Daoy (cell line): ENCODE measurements at regions not wholly inside any gene's neighbourhood (a gene's known extent, or its start where the extent isn't known, plus 50 kb on each side); places are given as distances from the start of the nearest gene placed in this dataset.
A peak's percentile ranks its signal among the peaks of the same experiment; 100 is the strongest.

ENCODE experiments used
- DNase-seq: peaks from one replicate; pipeline ENCODE4 v3.0.0-alpha.2; 2015; ENCODE audit warnings: low read depth

GRCh38 chr1:221823149-221823548 is 81.3 kb upstream of the DUSP10 start:
- DNase-seq: no peak

GRCh38 chr1:221822591-221822990 is 80.7 kb upstream of the DUSP10 start:
- DNase-seq: no peak

- peak; percentile 68 for DNase-seq
Observed at GRCh38 chr1:221816899-221817298, 75.0 kb upstream of the DUSP10 start.

- DNase-seq: no peak
Observed at GRCh38 chr1:221815660-221816059, 73.8 kb upstream of the DUSP10 start.

DNA sequence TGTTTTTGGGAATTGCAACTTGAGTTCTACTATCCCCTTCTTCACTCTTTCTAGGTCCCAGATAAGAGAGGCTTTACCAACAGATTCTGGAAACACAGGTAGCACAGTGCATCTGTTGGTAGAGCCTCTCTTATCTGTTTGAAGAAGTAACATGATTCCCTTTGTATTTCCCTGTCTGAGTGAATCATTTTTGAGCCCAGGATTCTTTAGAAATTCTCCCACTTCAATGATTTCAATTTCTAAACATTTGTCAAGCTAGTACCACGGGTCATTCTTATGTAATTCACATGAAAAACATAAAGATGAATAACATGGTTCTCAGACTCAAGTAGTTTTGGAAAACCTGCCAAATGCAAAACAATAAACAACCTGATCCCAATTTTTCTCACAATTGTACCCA is 72.0 kb upstream of the DUSP10 start:
- no peak for DNase-seq

DNA sequence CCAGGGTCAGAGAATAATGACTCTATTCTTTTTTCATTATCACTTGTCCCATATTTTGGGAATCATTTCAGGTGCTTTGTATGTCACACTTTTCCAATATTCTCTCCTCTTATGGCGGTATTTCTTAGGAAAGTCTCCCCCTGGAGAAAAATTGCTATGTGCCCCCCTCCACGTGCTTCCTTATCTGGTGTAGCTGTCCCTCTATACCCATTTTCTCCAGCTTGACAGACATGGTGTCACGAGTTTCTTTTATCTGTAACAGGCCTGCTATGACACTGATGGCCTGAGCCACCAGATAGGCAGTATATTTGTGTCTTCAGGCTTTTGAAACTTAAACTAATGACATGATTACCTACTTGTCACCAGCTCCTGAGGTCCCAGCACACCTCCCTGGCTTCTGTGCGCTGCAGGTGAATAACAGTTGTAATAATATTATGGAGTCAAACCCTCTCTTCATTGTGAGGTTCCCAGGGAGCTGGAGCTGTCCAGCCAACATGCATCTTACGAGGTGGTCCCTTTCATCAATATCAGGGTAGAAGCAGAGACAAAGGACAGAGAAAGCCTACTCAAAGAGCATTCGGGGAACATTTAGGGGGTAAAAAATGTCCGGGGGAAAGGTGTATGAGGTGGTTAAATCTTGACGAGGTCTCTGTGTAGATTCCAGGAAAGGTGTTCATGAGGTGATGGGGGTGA is 71.2 kb upstream of the DUSP10 start:
- no peak for DNase-seq

DNA sequence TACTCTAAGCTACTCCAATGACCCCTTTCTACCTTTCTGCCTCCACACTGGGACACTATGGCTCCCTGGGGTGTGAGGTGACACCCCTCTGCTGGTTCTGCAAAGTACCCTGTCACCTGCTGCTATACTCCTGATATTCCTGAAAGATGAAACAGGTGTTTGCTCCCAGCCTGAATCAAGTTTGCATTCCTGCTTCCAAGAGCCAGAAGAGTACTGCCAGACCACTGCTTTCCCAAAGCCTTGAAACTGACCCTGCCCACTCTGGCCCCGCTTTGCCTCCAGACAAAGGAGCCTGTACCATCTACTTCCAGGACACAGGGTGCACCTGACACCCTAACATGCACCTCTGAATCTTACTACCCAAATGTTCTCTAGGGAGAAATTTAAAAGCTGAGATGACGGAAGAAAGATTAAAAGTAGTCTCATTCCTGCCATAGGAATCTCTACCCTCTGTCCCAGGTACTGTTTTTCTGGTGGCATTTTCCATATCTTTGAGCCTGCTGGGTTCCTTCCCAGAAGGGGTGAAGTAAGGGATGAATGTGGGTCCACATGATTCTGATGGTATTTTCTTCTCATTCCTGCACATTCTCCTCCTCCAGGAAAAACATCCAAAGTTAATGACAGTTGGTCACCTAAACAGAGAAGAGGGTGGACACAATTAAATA is 70.3 kb upstream of the DUSP10 start:
- no peak for DNase-seq

DNA sequence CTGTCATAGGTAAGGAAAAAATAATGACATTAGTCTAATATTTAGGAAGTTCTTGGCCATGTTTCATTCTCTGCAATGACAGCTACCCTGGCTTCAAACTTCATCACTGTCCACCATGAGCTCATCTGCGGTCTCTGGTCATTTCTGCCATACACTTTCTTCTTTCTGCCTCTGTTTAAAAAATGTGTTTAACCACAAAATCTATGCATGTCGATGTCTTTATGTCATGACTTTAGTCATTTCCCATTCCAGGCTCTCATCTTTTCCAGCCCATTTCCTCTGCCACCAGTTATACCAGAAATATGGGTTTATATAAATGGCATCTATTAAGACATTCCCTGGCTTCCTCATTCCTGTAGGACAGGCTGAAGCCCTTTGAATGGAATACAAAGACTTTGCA is 68.5 kb upstream of the DUSP10 start:
- DNase-seq: peak; percentile 82

- peak; percentile 89 for DNase-seq
Observed at GRCh38 chr1:221809091-221810029, 67.5 kb upstream of the DUSP10 start.

- no peak for DNase-seq
Observed at GRCh38 chr1:221806984-221807383, 65.1 kb upstream of the DUSP10 start.

DNA sequence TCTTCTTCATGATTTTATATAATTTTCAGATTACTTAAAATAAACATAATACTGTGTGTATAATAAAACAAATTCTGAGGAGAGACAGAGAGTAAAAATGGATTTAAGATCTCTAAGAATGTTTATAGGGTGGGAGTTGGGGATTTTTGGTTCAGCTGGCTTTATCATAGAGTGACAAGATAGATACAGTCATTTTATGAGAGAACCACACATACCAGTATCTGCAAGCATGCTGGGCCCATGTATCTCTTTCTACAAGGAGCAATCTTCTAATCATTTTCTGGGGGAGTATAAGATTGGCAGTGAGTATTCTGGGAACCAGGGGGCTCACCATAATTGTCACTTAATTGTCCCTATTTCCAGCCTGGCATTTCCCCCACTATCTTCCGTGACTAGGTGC is 64.3 kb upstream of the DUSP10 start:
- no peak for DNase-seq

DNA sequence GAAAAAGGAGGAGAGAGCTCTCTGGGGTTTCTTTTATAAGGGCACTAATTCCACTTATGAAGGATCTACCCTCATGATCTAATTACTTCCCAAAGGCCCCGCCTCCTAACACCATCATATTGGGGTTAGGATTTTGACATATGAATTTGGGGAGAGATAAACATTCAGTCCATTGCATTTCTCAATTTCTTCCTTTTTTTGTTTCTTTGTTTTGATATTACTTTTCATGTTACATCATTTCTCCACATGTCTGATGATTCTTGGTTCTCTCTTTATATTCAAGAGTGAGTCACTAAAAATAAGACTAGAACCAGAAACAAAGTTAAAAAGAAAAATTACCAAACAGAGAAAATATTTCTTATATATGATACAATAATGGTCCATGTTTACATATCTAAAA is 63.2 kb upstream of the DUSP10 start:
- no peak for DNase-seq

DNA sequence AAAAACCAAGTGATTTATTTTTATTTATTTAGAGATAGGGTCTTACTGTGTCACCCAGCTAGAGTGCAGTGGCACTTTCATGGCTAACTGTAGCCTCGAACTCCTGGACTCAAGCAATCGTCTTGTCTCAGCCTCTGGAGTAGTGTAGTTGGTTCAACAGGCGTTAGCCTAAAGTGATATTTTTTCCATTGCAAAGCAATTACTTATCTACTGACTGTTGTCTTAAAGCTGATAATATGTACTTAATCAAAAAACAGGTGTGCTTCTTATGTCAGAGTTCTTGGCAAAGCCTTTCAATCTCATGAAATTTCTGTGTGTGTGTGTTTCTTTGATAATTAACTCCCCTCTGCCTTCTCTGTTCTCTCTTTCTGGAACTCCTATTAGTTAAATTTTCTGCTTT is 62.4 kb upstream of the DUSP10 start:
- DNase-seq: no peak

GRCh38 chr1:221801773-221802516 is 60.1 kb upstream of the DUSP10 start:
- DNase-seq: peak; percentile 78

- DNase-seq: peak; percentile 75
Observed at GRCh38 chr1:221801251-221801661, 59.4 kb upstream of the DUSP10 start.

DNA sequence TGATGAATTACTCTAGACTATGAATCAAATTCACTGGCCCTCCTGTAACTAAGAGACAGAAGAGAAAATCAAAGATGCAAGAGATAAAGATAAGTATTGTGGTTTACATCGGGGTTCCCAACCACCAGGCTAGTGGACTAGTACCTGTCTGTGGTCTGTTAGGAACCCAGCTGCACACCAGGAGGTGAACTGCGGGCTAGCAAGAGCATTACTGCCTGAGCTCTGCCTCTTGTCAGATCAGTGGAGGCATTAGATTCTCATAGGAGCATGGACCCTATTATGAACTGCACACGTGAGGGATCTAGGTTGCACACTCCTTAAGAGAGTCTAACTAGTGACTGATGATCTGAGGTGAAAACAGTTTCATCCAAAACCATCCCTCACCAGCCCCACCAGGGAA is 58.9 kb upstream of the DUSP10 start:
- DNase-seq: peak; percentile 37

GRCh38 chr1:221797506-221797905 is 55.6 kb upstream of the DUSP10 start:
- DNase-seq: no peak

GRCh38 chr1:221796700-221797099 is 54.8 kb upstream of the DUSP10 start:
- no peak for DNase-seq

DNA sequence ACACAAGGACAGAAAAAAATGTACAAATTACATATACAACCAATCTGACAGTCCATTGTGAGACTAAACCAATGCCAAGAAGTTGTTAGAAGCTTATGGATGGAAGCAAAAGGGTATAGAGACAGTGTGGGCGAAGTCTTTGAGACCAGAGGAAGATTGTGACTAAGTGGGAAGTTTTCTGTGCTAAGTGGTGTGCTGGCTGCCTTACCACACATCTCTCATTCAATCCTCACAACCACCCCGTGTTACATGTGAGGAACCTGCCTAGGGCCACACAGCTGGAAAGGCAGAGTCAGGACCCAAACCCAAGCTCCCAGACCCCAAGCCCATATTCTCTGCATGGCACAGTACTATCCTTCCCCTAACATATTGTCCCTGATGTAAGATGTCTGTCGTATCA is 53.5 kb upstream of the DUSP10 start:
- DNase-seq: no peak

- DNase-seq: no peak
Observed at GRCh38 chr1:221794935-221795334, 53.0 kb upstream of the DUSP10 start.

DNA sequence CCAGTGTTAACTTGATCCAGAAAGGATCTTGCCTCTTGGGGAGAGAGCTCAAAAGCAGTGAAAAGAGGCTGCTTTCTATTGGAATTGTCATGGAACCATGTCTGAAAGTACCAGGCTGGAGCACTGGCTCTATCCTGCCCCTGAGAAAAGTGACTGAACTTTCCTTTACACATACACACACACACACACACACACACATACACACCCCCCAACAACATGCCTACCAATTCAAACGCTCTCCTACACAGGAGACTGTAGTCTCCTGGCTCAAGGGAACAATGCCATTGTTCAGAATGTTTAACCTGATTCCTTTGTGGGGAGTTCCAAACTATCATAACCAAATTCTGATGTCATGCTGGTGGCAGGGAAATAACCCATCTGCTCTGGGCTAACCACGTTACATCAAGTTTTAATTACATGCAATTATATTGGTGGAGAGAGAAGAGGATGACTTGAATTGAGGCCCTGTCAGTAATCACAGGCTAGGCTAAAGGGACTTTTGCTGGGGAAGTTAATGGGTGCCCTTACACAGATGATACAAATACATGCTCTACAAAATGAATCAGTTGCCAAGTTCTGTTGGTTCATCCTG is 52.3 kb upstream of the DUSP10 start:
- DNase-seq: peak; percentile 75
